ENCODE measurements at regions not wholly inside any gene's neighbourhood (a gene's known extent, or its start where the extent isn't known, plus 50 kb on each side); places are given as distances from the start of the nearest gene placed in this dataset.

DNA sequence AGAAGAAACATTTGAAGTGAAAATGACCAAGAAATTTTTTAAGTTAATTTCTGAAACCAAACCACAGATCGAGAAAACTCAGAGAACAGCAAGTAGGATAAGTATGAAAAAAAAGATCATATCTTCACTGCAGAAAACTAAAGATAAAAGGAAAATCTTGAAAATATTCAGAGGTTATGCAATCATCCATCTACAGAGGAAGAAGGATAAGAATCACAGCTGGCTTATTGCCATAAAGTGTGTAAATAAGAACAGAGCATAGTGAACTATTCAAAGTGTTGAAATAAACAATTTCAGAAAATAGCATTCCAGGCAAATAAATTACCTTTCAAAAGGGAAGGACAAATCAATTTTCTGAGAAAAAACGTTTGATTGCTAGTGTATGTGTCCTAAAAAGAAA lies 1191.7 kb upstream of the CDH6 start:
- no peak for DNase-seq (ENCODE audit: extremely low read depth, low read depth, low spot score)

DNA sequence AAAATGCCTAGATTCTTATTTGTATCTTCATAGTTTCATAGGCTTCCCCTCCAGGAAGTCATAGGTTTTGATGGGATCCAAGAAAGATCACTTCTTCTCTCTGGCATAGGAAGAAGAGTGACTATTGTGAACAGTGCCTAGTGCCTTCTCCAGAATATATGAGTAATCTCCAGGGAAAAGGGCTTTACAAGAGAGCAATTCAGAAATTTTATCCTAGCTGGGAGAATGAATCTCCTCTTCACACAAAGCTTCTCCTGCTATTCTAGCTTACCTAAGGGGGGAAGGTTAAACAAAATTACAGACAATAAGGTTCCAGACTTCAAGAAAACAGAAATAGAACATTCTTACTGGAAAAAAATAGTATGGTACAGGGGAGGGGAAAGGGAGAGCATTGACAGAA lies 1193.3 kb upstream of the CDH6 start:
- no peak for DNase-seq (ENCODE audit: extremely low read depth, low read depth, low spot score)

DNA sequence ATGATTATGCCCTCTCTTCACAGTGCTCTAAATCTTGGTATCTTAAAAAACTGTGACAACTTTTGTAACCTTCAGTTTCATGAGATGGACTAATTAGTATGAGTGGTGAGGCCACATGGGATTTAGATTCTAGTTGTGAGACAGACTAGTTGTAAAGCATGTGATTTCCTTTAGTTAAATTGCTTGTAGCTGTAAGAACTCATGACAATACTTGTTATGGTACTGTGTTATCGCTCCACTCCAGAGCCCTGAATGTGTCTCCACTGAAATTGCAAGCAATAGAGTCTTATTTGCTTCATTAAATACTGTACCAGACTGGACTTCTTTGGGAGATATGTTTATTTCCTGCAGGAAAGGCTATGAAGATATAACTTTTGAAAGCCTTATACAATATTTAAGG lies 1198.3 kb upstream of the CDH6 start:
- no peak for DNase-seq (ENCODE audit: extremely low read depth, low read depth, low spot score)

DNA sequence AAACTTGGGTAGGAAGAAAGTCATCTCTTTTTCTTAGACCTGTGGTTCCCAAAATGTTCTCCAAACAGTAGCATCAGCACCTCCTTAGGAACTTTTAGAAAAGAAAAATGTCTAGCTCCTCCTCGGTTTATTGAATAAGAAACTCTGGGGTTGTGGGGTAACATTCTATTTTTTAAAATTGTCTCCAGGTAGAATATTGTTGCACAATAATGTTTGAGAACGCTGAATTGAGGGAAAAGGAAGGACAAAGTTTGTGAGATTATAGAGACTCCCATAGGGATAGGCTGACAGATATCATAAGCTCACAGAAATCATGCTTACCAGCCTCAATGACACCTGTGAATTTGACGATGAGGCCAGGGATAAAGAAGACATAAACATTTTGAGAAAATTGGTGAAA lies 1199.0 kb upstream of the CDH6 start:
- DNase-seq (ENCODE audit: extremely low read depth, low read depth, low spot score): no peak

DNA sequence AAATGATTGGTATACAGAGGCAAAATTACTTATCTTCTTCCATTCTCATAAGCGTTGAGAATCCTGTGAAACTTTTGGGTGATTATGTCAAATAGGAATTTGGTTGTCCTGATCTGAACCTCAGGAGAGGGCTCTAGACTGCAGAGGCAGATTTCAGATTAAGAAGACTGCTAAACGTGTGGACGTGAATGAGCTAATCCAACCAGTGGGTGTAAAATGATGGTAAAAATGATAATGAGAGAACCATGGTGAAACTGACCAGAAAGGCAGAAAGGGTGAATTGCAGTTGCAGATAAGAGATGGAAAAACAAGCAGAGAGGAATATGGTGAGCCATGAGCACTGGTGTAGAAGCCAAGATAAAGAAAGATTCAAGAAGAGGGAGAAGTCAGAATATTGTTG lies 1200.2 kb upstream of the CDH6 start:
- DNase-seq (ENCODE audit: extremely low read depth, low read depth, low spot score): no peak

DNA sequence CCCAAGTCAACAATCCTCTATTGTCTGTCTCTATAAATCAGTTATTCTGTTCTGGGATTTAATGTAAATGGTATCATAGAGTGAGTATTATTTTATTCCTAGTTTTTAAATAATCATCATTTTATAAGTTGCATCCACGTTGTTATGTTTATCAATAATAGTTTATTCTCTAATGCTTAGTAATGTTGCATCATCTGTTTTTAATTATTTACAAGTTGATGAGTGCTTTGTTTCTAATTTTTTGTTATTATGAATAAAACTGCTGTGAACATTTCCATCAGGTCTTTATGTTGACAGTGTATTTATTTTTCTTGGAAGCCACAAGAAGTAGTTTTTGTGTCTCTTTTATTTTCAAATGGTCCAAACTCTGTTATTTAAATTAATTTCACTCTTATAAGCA lies 1201.2 kb upstream of the CDH6 start:
- DNase-seq (ENCODE audit: extremely low read depth, low read depth, low spot score): no peak

DNA sequence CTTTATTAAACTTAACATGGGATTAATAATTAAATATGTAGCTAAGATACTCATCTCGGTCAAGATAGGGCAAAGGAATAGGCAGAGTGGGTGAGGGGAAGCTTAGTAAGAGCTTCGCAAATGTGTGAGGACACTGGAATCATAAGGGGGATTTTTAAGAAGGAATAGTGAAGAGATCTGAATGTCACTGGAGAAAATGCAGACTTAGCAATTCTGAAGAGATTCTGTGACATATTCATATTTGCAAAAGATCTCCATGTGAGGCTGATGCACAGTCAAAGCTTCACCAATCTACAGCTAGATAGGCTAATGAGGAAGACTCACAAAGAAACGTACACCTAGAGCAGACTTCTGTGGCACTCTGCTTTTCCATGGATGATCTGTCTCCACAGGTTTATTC lies 1202.8 kb upstream of the CDH6 start:
- DNase-seq (ENCODE audit: extremely low read depth, low read depth, low spot score): no peak

DNA sequence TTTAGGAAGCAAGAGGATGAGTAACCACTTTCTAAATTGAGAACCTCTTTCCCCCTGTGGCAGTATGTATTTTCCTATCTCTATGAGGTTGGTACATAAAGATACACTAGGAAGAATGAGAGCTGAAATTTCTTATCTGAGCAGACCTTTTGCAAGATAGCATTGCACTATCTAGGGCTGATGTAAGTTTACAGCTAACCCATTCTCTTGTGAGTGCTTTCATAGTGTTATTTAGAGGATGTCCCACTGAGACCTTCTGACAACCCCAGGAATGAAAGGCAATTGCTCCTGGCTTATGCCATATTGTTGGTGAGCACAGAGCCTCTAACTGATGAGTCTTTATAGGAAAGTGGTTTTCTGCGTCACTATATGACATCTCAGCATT lies 1209.3 kb upstream of the CDH6 start:
- no peak for DNase-seq (ENCODE audit: extremely low read depth, low read depth, low spot score)

DNA sequence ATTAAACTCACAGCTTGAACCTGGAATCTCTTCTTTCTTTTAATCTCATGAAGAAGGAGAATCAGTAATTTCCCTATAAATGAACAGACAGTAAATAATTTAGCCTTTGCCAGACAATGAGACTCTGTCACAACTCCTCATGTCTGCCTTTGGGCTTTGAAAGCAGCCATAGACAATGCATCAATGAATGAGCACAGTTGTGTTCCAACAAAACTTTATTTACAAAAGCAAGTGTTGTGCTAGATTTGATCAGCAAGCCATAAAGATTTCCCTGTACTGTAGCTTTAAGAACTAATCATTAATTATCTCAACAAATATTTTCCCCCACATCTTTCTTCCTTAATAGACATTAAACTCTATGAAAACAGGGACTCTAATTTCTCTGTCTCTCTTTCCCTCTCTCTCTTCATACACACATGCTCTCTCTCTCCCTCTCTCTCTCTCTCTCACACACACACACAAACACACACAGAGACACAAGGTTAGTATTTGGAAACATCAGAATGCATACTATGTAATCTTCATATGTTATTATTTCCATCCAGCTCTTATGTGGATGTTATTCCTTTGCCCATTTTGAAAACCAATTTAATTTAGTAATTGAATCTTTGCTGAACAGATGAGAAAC lies 1209.8 kb upstream of the CDH6 start:
- no peak for DNase-seq (ENCODE audit: extremely low read depth, low read depth, low spot score)

DNA sequence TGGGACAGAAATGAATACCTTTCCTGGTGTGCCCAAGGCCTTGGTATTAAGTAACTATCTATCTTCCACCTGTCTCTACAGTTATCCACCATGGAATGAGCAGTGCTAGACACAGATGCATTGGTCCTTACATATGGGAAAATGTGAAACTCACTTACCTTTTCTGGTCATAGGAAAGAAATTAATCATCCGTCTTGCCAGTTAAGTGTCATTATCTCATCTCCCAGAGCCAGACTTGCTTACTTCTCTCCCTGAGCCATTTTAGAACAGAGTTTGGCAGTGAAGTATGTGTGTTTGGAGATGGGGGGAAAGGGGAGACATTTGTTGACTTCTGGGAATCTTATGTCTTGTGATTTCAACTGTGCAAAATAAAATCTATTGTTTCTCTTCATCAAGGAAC lies 1211.0 kb upstream of the CDH6 start:
- DNase-seq (ENCODE audit: extremely low read depth, low read depth, low spot score): no peak

DNA sequence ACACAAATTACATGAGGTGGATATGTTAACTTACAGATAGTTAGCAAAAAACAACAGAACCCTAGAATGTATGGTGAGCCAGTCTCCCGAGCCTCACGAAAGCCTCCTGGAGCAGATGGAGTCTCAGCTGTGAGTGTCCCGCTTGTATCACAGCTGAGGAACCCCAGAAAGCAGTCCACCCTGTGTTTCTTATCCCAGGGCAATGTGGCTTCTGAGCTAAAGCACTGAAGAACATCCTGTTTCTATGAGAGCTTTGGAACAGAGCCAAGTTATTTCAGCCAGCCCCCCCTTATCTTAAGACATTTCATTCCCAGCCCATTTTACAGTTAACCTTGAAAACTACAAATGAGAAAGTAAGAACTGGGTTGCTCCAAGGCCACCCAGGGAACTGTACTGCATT lies 1220.9 kb upstream of the CDH6 start:
- DNase-seq (ENCODE audit: extremely low read depth, low read depth, low spot score): no peak

DNA sequence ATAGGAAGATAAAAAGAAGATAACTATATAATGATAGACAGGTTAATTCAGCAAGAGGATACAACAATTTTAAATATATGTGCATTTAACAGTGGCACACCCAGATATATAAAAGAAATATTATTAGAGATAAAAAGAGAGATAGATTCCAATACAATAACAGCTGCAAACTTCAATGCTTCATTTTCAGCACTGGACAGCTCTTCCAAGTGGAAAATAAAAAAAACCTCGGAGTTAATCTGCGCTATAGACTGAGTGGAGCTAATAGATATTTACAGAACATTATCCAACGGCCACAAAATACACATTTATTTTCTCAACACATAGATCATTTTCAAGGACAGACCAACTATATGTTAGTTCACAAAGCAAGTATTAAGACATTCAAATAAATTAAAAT lies 1229.5 kb upstream of the CDH6 start:
- DNase-seq (ENCODE audit: extremely low read depth, low read depth, low spot score): no peak

DNA sequence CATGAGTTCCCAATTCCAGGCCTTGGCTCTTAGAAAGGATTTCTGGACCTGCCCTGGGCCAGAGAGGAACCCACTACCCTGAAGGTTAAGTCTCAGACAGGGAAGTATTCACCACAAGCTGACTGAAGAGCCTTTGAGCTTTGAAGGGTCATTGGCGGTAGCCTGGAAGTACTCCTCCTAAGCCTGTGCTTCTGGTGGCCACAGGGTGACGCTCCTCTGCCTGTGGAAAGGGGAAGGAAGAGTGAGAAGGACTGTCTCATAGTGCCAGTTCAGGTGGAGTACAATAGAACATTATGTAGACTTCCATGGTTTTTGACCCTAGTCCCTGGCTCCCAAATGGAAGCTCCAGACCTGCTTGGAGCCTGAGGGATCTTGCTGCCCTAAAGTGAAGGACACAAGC lies 1233.2 kb upstream of the CDH6 start:
- no peak for DNase-seq (ENCODE audit: extremely low read depth, low read depth, low spot score)

DNA sequence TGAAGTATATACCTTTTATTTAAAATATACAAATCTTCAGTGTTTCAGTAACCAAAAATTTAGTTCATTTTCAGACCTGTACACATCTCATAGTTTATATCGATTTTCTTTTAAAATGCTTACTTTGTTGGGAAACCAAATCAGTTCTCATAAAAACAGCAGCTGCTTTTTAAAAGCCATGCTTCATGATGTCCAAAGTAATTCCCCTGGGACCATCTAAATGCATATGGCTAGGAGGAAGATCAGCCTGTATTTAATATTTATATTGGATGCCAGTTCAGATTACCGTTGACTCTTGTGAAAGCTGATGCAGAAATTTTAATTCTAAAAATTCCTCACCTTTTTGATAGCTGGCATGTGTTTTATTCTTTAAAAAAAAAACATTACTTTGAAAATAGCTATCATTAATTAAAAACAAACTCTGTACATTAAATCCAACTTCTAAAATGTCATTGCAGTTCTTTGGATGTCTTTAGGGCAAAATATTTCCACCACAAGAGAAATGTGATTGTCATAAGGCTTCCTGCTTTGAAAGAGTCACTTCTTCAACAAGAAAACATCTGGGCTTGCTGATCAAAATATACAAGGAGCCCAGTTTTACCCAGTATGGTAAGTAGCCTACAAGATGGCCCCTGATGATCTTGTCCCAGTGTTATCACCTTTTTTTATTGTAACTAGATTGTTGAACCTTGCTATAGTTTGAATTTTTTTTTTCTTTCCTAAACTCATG lies 1242.9 kb upstream of the CDH6 start:
- no peak for DNase-seq (ENCODE audit: extremely low read depth, low read depth, low spot score)

DNA sequence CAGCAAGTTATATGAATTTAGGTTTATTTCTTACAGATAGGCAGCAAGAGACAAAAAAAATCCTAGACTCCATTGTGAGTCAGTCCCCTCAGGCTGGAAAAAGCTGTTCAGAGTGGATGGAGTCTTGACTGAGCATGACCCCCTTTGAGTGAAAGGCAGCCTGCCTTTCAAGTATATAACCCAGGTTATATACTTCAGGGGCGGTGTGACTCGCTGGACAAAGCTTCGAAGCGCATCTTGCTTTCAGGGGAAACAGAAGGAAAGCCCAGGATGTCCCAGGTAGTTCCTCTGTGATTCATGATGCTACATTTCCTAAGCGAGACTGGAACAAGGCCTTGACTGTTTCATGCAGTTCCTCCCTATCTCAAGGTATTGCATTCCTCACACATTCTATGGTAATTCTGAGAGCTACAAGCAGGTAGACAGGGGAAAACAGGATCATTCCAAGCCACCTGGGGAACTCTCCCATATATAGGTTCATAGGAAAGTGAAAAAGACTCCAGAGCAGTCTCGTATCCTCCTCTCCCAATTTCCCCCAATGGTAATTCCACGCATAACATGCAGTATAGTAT lies 1244.1 kb upstream of the CDH6 start:
- DNase-seq (ENCODE audit: extremely low read depth, low read depth, low spot score): no peak

DNA sequence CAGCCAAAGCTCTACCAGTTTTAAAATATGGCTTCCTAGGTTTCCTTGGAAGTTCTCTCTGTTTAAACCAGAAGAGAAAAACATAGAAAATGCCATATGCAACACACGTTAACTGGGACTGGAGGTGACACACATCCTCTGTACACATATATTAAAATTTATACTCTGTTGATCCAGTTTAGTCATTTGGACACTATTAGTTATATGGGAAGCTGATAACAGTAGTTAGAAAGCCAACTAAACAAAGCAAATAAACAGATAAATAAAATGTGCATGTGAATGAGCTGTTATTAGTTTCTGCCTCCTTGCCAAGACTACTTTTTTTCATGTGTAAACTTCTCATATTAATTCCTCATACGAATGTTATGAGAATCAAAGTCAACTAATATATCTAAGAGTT lies 1249.2 kb upstream of the CDH6 start:
- no peak for DNase-seq (ENCODE audit: extremely low read depth, low read depth, low spot score)

DNA sequence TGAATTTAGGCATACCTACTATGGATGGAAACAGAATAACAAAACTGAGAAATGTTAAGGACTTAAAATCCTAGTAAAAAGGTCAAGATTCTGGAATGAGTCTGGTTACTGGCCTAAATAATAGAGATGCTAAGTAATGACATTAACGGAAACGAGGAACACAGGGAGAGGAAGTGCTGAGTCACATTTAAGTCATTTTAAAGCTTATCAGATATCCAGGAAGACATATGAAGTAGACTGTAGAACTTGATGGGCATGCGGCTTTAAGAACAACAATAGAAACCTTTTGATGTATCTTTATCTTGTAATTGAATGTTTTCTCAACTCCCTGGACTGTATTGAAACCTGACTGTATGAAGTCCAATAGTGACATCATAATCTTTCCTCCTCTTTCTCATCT lies 1251.4 kb upstream of the CDH6 start:
- no peak for DNase-seq (ENCODE audit: extremely low read depth, low read depth, low spot score)

DNA sequence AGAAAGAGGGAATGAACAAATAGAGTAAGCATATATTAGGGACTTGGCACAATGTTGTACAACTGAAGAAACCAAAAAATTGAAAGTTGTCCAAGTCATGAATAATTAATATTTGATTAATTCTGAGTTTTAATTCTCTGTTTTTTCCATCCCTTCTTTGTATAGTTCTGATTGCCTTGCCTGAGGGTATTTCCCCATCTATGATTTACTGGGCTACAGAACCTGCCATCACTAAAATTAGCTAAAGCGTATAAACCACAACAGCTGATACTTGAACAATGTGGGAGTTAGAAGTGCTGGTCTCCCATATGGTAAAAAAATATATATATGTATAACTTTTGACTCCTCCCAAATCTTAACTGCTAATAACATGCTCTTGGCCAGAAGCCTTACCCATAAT lies 1253.5 kb upstream of the CDH6 start:
- DNase-seq (ENCODE audit: extremely low read depth, low read depth, low spot score): no peak

DNA sequence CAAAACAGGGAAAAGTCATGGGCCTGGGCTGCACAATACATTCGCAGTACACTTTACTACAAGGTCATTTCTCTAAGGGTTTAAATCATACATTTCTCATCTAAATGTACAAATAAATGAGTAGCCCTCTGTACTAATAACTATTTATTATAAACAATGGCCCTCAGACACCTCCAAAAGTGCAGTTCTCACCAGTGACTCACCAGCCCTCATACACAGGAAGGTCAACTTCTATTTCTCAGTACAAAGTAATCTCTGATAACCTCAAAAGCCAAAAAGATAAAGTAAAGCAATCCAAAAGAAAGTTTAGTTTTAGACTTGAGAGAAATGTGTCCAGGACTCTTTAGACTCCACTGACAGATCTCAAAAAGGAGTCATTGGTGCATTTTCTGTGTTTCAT lies 1258.1 kb upstream of the CDH6 start:
- DNase-seq (ENCODE audit: extremely low read depth, low read depth, low spot score): no peak

DNA sequence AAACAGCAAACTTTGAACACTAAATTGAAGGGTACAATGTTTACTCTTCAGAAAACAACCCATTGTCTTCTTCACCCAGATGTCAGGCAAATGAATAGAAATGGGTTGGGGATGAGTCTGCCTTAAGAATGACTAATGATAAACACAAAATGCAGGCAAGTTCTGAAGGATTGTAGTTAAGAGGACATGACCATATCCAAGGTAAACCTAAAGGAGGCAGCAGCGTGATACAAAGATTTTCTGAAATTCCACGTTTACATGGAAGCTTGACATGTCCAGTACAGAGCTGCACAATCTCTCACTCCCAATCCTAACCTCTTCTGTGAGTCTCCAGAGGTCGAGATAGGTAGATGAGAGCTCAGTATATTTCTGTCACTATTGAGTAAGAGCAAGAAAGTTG lies 1263.2 kb upstream of the CDH6 start:
- DNase-seq (ENCODE audit: extremely low read depth, low read depth, low spot score): no peak

DNA sequence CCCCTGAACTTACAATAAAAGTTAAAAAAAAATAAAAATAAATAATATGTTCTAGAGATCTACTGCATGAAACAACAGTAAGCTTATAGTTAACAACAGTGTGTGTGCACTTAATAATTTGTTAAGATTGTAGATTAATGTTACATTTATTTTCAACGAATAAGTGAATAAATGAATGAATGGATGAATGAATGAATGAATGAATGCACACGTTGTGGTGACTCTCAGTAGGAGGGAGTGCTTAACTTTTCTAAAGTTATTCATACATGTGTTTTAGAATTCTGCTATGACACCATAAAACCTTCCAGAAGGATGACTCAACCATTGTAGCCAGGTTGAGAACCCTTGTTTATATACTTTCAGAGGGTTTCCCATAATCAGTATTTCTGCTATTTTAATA lies 1269.4 kb upstream of the CDH6 start:
- no peak for DNase-seq (ENCODE audit: extremely low read depth, low read depth, low spot score)

DNA sequence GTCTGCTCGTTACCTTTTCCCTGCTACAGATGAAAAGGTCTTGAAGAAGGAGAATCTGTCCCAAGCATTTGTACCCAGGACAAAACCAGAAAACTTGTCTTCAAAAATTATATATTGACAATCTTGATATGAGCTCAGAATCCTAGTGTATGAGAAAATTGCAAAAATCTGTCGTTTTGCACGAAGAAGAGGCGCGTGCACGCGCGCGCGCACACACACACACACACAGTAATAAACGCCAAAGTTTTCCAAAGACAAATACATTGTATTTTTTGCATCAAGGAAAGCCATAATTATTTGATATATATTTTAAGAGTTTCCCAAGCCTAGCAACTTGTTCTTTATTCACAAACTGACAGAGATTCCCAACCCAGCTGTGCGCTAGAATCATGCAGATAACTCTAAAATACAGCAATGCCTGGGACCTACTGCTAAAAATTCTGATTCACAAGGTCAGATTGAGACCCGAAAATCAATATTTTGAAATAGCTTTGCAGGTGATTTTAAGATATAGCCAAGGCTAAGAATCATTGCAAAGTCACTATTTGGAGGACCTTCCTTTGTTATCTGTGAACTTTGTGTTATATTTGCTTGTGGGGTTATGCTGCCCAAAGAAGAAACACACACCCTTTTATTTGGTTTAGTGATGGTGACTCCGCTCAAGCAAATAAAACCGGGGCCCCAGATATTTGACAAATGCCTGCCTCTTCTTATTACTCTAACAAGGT lies 1287.7 kb upstream of the CDH6 start:
- DNase-seq (ENCODE audit: extremely low read depth, low read depth, low spot score): no peak

Measured in glomerular endothelial cell (primary cell).